T-helper 22 cell (primary cell): ENCODE measurements at regions not wholly inside any gene's neighbourhood (a gene's known extent, or its start where the extent isn't known, plus 50 kb on each side); places are given as distances from the start of the nearest gene placed in this dataset.

Experiments
- DNase-seq: peaks from one replicate; pipeline ENCODE4 v3.0.0-alpha.2; 2020; ENCODE audit warnings: low read depth

DNA sequence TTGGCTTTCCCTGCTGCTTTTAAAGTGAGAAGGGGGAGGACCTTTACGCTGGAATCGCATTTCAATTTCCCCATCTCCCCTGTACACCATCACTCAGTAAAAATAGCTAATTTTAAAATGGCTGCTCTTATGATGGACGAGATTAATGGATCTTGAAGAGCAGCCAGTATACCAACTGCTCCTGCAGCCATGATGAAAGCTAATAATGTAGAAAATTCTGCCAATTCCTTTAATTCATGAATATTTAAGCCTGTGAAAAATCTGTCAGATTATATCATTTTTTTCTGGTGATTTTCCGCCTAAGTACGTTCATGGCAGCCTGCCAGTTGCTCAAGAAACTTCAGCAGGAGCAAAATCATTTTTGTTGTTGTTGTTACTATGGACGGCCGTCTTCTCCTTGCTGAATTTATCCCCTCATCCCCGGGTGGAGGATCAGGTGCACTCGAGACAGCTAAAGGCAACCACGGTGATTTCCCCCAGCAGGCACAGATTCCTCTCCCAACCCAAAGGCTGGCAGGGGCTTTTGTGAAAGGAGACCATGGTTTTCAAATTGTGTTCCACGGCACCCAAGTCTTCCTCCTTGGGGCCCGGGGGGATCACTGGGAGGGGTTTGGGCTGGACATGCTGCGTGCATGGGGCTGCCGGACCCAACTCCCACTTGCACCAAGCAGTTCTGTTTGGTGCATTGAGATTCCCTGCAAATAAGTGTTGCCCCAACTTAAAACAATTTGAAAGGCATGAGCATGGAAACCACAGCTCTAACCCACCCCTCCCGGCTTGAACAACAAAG, 289.6 kb downstream of the UACA start:
- no peak for DNase-seq

DNA sequence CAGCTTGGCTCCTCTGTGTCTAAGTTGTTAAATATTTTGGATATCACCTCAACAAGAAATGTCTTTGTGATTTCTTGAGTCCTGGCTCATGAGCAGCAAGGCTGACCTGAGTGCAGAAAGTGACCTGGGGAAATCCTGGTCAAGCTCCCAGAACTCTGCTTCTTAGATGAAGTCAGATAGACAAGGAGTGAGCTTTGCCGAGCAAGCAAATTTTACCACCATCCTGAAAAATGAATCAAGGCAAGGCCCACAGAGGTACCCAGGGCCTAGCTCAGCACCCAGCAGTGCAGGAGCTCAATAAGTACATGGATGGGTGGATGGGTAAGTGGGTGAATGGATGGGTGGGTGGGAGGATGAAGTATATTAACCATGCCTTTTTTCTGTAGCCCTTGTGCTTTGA, 291.8 kb downstream of the UACA start:
- DNase-seq = no peak

DNA sequence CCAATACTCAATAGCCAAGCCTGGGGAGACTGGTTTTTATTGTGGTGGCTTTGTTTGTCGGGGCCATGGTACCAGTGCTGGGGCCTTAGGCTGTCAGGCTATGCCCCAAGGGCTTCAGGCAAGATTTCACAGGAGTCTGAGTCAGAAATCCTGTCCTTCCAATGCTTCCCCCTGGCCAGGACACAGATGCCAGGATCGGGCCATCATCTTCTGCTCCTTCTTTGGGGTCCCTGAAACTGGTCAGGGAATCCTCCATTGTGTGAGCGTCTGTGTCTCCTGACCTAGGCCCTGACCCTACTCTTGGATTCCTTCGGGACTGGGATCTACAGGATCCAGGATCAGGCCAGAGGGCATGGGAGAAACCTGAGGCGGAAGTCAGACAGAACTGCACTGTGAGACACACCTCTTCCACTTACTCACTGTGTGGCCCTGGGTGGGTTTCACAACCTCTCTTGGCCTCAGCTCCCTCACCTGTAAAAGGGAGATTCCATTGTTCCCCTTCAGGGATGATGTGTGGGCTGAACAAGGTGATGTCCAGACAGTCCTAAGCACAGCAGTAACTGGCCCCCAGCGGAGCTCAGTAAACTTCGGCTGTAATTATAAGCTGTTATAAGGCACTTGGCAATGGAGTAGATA, 292.7 kb downstream of the UACA start:
- DNase-seq = no peak

DNA sequence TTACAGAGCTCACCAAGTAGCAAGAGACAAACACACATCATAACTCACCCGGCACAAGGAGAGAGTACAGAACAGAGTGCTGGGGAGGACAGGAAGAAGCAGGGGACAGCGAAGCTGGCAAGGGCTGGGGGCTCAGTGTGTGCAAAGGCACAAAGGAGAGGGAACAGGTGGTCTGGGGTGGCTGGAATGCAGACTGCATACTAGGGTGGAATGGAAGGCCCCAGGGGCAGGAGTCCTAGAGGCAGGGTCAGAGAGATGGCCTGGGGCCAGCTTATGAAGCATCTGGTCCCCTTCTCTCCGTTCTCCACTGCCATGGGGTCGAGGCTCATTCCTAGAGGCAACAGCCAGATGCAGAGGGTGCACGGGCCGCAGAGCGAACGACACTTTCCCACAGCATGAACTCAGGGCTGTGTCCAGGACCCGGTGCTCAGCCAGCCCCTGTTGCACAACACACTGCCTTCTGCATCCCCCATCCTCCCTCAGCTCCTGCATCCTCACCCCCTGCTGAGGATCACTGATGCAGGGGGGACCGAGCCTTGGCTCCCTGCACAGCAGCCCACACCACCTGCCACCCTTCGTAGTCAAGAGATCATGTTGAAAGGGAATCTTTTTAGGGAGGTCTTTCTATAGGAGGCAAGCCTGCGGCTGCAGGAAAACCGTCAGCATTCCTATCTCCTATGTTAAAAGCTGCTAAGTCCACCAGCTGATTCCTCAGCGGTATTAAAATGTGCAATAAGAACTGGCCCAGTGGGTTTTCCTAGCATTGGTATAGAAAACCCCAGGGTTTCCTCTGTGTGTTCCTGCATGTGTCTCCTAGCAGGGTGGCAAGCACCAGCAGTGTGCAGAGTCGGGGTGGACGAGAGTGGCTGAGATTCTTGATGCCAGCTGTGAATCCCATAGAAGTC, 293.5 kb downstream of the UACA start:
- DNase-seq = no peak

DNA sequence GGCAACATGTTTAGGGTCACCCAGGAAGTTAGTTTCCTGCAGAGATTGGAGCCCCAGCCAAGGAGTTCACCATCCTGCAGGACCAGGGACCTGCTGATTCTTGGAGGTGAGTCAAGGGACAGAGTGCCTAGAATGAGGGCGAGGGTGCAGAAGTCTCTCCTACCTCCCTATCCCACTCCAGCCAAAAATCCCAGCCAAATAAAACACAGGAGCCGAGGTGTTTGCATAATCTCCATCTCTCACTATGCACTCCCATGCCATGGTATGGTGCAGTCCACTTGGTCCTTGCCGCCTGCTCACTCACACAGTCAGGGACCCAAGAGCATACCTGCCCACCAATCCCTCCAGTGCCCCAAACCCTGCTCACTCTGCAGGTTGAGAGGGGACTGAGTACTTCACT, 294.2 kb downstream of the UACA start:
- DNase-seq = no peak

DNA sequence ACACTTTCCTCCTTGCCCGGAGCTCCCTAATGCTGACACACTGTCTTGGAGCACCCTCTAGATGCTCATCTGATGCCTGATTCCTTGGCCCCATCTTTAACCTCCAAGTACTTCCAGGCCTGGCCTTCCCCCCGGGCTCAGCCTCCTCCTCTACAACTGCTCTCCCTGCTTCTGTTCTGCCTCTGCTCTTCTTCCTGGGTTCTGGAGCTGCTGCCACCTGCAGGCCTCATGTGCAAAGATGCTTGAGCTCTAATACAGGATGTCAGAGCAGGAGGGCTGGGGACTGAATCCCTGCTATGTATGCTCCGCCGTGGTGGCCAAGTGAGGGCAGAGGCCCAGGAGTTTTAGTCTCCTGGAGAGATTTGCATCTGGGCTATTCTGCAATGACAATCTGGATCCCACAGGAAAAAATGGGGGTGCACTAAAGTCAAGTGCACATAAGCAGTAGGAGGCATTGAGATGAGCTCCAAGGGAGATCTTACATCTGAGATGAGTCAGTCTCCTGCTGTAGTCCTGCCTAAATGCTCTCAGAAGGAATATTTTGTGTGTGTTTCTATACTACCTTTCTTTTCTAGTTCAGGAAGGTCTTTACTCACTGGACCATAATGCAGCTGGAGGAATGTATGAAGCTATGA, 296.3 kb downstream of the UACA start:
- DNase-seq = no peak

DNA sequence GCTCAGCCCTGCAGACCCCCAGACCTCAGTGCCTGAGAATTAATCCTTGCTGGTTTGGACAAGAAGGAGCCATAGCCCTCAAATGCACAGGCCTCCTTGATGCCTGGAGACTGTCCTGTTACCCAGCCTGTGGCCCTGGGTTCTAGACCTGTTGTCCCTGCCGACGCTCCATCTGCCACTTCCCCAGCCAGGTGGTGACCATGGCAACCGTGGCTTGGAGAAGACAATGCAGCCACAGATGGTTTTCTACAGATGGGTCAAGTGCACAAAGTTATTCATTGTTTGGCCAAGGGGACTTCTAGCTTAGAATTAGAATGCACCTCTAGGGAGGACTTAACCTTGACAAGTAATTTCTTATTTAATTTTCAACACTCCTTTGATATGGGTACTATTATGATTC, 297.1 kb downstream of the UACA start:
- no peak for DNase-seq

DNA sequence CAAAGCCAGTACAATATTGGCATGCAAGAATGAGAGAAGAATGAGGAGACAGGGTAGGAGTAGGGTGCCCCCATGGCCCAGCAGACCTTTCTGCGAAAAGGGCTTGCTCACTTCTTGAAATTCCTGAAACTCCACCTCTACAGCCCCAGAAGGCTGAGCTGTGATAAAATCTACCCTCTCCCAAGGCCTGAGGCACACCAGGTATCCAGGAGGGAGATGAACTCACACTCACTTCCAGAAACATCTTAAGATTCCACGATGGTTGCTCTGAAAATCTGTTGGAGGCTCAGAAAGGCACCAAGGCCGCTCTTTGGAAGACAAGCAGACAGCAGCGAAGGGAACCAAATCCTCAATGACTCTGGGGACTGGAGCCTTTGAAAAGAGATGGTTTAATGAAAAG, 297.5 kb downstream of the UACA start:
- DNase-seq = no peak

DNA sequence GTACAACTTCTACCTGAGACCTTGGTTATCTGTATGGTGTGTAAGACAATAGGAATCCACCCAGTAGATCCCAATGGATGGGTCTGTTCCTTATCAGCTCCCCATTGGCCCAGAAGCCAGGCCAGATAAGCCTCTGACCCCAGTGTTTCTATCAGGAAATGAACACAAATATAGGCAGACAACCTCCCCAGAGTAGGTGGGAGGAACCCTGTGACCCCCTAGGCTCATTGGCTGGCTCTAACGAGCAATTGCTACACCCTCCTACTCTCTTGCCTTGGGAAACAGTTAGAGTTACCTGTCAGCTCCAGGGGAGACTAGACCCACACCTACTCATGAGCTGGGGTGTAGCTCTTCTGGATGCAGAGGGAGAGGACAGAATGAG, 299.9 kb downstream of the UACA start:
- no peak for DNase-seq

DNA sequence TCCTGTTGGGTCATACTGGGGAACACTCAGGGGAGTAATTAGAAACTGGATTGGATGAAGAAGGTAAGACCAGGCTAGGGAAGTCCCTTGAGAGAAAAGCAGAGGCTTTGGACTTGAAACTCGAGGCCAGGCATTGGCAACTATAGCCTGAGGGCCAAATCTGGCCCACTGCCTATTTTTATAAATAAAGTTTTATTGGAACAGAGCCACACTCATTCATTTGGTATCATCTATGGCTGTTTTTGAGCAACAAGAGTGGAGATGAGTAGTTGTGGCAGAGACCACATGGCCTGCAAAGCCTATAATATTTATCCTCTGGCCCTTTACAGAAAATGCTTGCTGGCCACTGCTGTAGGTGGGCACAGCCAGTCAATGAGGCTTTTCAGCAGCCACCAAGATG, 301.4 kb downstream of the UACA start:
- DNase-seq = no peak

DNA sequence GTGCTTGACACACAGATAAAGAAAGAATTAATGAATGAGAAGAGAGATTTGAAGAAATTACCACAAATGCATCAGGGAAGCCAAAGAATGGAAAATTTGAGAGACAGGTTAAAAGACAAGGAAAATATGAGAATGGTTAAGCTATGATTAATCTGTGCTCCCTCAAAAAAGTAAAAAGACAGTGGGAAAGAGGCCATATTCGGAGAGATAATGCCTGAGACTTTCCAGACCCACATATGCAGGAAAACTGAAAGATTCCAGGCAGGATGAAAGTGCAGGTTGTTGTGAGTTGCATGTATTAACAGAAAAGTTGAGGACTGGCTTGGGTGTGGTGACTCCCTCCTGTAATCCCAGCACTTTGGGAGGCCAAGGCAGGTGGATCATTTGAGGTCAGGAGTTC, 302.3 kb downstream of the UACA start:
- DNase-seq = no peak

DNA sequence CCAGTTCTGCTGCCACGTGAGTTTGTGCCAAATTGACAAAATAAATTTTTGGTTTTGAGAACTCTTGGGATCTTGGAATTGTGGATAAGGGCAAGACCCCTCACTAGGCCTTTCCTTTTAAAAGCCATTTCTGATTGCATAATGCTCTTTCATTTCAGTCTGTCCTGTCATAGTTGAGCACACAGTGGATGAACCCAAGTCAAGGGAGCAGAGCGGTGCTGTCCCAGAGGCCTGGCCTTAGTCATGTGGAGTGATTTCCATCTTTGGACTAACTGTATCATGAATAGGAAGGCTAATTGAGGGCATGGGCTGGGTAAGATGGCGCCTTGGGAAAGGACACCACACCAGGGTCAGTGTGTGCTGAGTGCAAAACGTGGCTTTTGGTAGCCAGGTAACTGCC, 304.0 kb downstream of the UACA start:
- DNase-seq = no peak

DNA sequence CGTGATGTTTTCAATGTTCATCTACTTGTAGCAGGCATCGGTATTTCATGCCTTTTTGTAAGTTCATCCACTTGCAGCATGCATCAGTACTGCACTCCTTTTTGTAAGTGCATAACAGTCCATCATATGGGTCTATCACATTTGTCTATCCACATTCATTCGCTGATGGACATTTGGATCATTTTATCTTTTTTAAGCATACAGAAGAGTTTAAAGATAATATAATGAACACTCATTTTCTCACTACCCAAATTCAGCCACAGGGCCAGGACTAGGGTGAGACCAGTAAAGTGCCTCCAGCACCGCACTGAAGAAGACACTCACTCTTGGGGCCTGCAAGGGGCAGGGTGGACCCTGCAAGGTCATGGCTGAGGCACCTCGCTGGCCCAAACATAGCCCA, 309.6 kb downstream of the UACA start:
- no peak for DNase-seq

DNA sequence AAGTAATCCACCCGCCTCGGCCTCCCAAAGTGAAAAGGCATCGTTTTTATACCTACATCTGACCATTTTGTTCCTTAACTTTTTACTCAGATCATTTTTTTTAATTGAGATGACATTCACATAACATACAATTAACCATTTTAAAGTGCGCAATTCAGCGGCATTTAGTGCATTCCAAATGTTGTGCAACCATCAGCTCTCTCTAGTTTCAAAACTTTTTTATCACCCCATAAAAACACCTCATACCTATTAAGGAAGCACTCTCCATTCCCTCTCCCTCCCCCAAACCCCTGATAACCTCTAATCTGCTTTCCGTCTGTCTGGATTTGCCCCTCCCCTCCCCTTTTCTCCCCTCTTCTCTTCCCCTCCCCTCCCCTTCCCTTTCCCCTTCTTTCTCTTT, 310.1 kb downstream of the UACA start:
- no peak for DNase-seq

DNA sequence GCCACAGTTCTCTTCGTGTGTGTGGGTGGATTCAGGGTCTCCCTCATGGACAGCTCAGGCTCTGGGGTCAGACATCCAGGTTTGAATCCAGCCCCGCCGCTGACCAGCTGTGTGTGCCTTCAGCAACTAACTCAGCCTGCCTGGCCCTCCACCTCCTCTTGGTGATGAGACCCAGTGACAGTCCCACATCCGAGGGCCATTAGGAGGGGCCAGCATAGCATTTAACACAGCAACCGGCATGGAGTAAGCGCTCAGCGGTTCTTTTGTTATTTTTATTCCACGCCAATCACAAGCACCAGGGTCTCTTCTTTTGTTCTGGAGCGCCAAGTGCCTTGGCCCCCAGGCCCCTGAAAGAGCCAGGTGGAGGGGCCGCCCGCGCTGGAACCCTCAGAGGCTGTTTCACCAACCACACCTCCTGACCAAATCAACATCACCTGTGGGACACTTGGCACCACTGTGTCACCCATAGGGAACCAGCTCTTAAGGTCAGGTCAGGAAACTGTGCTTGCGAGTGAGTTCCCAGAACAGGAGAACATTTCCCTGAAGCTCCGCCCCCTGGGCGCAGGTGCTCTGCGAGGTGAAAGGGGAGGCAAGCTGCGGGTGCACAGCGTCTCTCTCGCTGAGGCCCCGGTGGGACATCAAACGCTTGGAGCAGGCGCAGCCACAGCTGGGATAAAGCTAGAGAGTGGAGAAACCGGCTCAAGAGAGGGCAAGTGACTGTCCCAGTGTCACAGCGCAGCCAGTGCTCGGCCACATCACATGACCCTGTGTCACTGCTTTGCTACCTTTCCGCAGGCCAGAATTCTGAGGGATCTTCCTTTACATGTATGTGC, 311.3 kb downstream of the UACA start:
- no peak for DNase-seq

DNA sequence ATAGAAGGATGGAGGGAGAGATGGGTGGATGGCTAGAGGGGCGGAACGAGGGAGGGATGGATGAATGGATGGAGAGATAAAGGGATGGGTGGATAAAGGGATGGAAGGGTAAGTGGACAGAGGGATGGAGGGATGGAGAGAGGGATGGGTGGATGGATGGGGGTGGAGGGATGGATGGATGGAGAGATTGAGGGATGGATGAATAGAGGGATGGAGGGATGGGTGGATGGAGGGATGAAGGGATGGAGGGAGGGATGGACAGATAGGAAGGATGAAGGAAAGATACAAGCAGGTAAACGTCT, 313.3 kb downstream of the UACA start:
- no peak for DNase-seq

DNA sequence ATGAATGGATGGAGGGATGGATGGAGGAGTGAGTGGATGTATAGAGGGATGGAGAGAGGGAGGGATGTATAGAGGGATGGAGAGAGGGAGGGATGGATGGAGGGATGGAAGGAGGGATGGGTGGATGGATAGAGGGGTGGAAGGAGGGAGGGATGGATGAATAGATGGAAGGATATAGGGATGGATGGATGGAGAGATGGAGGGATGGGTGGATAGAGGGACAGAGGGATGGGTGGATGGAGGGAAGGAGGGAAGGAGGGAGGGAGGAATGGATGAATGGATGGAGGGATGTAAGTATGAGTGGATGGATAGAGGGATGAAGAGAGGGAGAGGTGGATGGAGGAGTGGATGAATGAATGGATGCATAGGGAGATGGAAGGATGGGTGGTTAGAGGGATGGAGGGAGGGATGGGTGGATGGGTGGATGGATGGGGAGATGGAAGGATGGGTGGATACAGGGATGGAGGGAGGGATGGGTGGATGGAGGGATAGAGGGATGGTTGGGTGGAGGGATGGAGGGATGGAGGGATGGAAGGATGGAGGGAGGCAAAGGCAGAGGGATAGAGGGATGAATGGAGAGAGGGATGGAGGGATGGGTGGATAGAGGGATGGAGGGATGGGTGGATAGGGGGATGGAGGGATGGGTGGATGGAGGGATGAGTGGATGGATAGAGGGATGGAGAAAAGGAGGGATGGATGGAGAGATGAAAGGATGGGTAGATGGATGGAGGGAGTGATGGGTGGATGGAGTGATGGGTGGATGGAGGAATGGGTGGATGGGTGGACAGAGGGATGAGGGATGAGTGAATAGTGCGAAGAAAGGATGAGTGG, 313.8 kb downstream of the UACA start:
- DNase-seq = no peak

DNA sequence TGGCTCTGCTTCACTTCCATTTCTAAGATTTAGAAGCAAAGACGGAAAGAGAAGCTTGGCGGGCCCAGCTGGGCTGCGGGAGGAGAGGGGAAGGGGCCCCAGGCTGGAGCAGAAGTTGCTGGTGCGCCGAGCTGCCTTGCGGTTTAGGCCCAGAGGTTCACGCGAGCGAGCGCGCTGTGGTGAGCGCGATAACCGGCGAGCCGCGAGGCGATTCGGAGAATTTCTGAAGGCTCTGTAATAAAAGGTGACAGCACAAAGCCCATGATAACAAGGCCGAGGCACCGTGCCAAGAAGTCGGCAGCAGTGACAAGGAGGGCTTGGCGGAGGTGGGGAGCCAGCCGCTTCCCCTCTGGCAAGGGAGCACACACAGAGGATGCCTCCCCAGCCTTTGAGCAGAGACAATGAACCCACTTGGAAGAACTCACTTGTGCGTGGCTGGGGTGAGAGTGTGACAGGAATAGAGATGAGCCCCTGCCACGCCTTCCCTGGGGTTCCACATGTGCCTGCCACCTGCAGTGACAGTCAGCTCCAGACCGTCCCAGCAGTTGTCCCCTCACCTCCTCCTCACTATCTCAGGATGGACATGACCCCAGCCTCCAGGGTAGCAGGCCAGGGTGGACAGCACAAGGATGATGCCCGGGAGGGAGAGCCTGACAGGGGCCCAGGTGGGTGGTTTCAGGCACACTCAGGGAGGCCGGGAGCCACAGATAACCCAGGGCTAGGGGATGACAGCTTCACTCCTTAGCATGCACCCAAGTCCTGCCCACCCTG, 315.2 kb downstream of the UACA start:
- no peak for DNase-seq

DNA sequence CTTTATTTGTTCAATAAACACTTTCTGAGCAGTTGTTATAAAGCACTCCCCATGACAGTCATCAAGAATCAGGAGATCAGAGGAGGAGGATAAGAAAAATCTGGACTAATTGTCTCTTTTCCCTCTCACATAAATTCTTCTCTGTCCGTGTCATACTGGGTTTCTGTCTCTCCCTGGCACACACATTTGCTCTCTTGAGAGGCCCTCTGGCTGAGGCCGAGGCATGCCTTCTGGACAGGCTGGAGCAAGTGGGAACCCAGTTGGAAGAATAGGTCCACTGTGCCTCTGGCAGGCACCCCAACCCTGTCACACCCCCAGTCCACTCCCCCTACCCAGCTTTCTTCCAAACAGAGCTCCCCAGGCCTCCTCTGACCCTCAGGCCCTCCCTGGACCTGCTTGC, 315.8 kb downstream of the UACA start:
- DNase-seq = no peak

DNA sequence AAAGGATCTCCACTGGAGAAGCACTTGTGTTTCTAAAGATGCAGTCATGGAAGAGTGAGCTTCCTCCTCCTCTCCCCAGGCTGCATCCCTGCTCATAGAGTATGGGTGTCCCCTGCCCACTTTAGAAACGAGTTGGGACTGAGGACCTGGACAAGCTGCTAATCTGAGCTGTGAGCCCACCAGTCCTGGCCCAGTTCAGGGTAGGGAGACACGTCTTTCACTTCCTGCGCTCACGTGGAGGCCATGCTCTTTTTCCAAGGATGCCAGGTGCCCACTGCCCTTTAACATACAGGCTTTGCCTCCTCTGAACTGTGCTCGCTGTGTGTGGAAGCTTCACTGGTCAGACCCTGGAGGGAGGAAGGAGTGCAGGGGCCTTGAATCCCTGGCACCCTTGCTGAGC, 316.3 kb downstream of the UACA start:
- no peak for DNase-seq
